WTC11 (cell line): ENCODE measurements at regions not wholly inside any gene's neighbourhood (a gene's known extent, or its start where the extent isn't known, plus 50 kb on each side); places are given as distances from the start of the nearest gene placed in this dataset.

Experiments used
- ATAC-seq: fragments of 200-7000 bp; cut with Tn5 transposase; 2 replicates; pipeline ENCODE4 v1.10.0; 2021; ENCODE audit warnings: mild to moderate bottlenecking, moderate library complexity
- CTCF ChIA-PET: fragments of 300-600 bp; sonication (Branson Sonifier 250); formaldehyde crosslinking; loops from one replicate; lab custom pipeline; 2021; ENCODE audit warnings: antibody characterized with exemption; lab: Charles Lee
- POLR2A ChIA-PET: fragments of 350-600 bp; sonication (Branson Sonifier 250); formaldehyde crosslinking; loops from one replicate; lab custom pipeline; 2021; ENCODE audit warnings: antibody characterized with exemption; lab: Charles Lee
- DNase-seq: peaks from one replicate; pipeline ENCODE4 v3.0.0; 2021; ENCODE audit warnings: low spot score
- H3K27ac Mint-ChIP-seq: 2 replicates; pipeline ENCODE4 v1.8.0; 2021; ENCODE audit warnings: mixed read lengths
- H3K27me3 Mint-ChIP-seq: 2 replicates; pipeline ENCODE4 v1.8.0; 2021; ENCODE audit warnings: low read depth, mild to moderate bottlenecking, moderate library complexity, mixed read lengths
- H3K36me3 Mint-ChIP-seq: 2 replicates; pipeline ENCODE4 v1.8.0; 2021; ENCODE audit warnings: mixed read lengths
- H3K4me1 Mint-ChIP-seq: 2 replicates; pipeline ENCODE4 v1.8.0; 2022; ENCODE audit warnings: mixed read lengths
- H3K4me3 Mint-ChIP-seq: 2 replicates; pipeline ENCODE4 v1.8.0; 2021; ENCODE audit warnings: mild to moderate bottlenecking, moderate library complexity, mixed read lengths
- H3K9me3 Mint-ChIP-seq: 2 replicates; pipeline ENCODE4 v1.8.0; 2021; ENCODE audit warnings: mixed read lengths
- CREB1 ChIP-seq: sonication (generic); formaldehyde crosslinking; IDR thresholded peaks from 2 replicates; pipeline ENCODE4 v1.8.0; 2023; ENCODE audit warnings: mild to moderate bottlenecking, missing genetic modification reagents
- CREM ChIP-seq: sonication (generic); formaldehyde crosslinking; IDR thresholded peaks from 2 replicates; pipeline ENCODE4 v1.8.1; 2022; ENCODE audit warnings: mild to moderate bottlenecking, missing genetic modification reagents, moderate library complexity
- EMX1 ChIP-seq: fragments of 250-450 bp; sonication (Bioruptor Pico); IDR thresholded peaks from 2 replicates; pipeline ENCODE4 v1.8.0; 2021; ENCODE audit warnings: mild to moderate bottlenecking
- GABPB1 ChIP-seq: sonication (generic); formaldehyde crosslinking; IDR thresholded peaks from 2 replicates; pipeline ENCODE4 v1.8.1; 2023; ENCODE audit warnings: mild to moderate bottlenecking, missing genetic modification reagents
- JUN ChIP-seq: sonication (generic); formaldehyde crosslinking; IDR thresholded peaks from 2 replicates; pipeline ENCODE4 v1.8.0; 2023; ENCODE audit warnings: mild to moderate bottlenecking, missing genetic modification reagents
- SOX15 ChIP-seq: fragments of 250-450 bp; sonication (Bioruptor Pico); IDR thresholded peaks from 2 replicates; pipeline ENCODE4 v1.9.0; 2021; ENCODE audit warnings: mild to moderate bottlenecking
- ZNF121 ChIP-seq: sonication (generic); formaldehyde crosslinking; IDR thresholded peaks from 2 replicates; pipeline ENCODE4 v1.8.0; 2023; ENCODE audit warnings: missing genetic modification reagents
- ZNF263 ChIP-seq: sonication (generic); formaldehyde crosslinking; IDR thresholded peaks from 2 replicates; pipeline ENCODE4 v1.8.1; 2022; ENCODE audit warnings: low read depth, mild to moderate bottlenecking, moderate library complexity, missing genetic modification reagents
- ZNF317 ChIP-seq: sonication (generic); formaldehyde crosslinking; IDR thresholded peaks from 2 replicates; pipeline ENCODE4 v1.8.1; 2023; ENCODE audit warnings: low read depth, mild to moderate bottlenecking, moderate library complexity, missing genetic modification reagents, borderline replicate concordance
- ZNF396 ChIP-seq: fragments of 250-450 bp; sonication (Bioruptor Pico); IDR thresholded peaks from 2 replicates; pipeline ENCODE4 v1.8.0; 2021; ENCODE audit warnings: mild to moderate bottlenecking, moderate library complexity, borderline replicate concordance
- TF ChIP-seq, protein P1 (sequence below): sonication (generic); formaldehyde crosslinking; IDR thresholded peaks from 2 replicates; pipeline ENCODE4 v1.8.1; 2022; ENCODE audit warnings: low read depth, missing genetic modification reagents, borderline replicate concordance
- TF ChIP-seq, protein P2 (sequence below): sonication (generic); formaldehyde crosslinking; IDR thresholded peaks from 2 replicates; pipeline ENCODE4 v1.8.1; 2022; ENCODE audit warnings: mild to moderate bottlenecking, missing genetic modification reagents, moderate library complexity, borderline replicate concordance
- TF ChIP-seq, protein P3 (sequence below): sonication (generic); formaldehyde crosslinking; IDR thresholded peaks from 2 replicates; pipeline ENCODE4 v1.8.1; 2023; ENCODE audit warnings: mild to moderate bottlenecking, missing genetic modification reagents
- TF ChIP-seq, protein P4 (sequence below): fragments of 250-450 bp; sonication (Bioruptor Pico); IDR thresholded peaks from 2 replicates; pipeline ENCODE4 v1.8.0; 2021; ENCODE audit warnings: mild to moderate bottlenecking
- TF ChIP-seq, protein P5 (sequence below): sonication (generic); formaldehyde crosslinking; IDR thresholded peaks from 2 replicates; pipeline ENCODE4 v1.8.0; 2023; ENCODE audit warnings: mild to moderate bottlenecking, missing genetic modification reagents
- TF ChIP-seq, protein P6 (sequence below): sonication (generic); formaldehyde crosslinking; IDR thresholded peaks from 2 replicates; pipeline ENCODE4 v1.8.1; 2022; ENCODE audit warnings: missing genetic modification reagents, borderline replicate concordance
- TF ChIP-seq, protein P7 (sequence below): sonication (generic); formaldehyde crosslinking; IDR thresholded peaks from 2 replicates; pipeline ENCODE4 v1.8.0; 2022; ENCODE audit warnings: mild to moderate bottlenecking, missing genetic modification reagents
- TF ChIP-seq, protein P8 (sequence below): sonication (generic); formaldehyde crosslinking; IDR thresholded peaks from 2 replicates; pipeline ENCODE4 v1.8.0; 2022; ENCODE audit warnings: mild to moderate bottlenecking, missing genetic modification reagents

DNA sequence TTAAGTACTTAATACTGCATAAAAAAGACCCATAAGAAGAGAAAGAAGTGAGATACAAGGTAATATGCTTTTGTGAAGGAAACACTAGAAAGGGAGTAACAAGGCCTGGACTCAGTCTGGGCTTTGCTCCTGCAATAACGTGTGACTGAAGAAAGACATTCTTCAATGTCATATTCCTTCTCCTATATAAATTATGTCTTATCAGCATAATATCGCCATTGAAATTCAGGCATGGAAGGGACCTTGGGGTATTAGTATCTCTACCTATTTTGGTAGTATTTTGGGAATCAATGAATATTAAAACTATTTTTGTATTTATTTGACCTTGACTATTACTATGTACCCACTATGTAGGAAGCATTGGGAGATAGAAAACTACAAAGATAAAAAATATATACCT is 62.2 kb upstream of the GIMD1 start:
- H3K4me3 Mint-ChIP-seq, result no peak overlapping the region
- no peaks in the 10 kb centered on the region for H3K36me3 Mint-ChIP-seq

More for the DNA sequence above, 62.2 kb upstream of the GIMD1 start:
- H3K4me1 Mint-ChIP-seq, result no peaks in the 10 kb centered on the region
- ChIA-PET CTCF (no interaction called here), POLR2A (no interaction called here)
- ATAC-seq, result no peak
- TF ChIP-seq ZNF263, result no peak
- no peak for TF ChIP-seq ZNF317 (CRISPR knock-in tag)
- TF ChIP-seq, protein P1, sequence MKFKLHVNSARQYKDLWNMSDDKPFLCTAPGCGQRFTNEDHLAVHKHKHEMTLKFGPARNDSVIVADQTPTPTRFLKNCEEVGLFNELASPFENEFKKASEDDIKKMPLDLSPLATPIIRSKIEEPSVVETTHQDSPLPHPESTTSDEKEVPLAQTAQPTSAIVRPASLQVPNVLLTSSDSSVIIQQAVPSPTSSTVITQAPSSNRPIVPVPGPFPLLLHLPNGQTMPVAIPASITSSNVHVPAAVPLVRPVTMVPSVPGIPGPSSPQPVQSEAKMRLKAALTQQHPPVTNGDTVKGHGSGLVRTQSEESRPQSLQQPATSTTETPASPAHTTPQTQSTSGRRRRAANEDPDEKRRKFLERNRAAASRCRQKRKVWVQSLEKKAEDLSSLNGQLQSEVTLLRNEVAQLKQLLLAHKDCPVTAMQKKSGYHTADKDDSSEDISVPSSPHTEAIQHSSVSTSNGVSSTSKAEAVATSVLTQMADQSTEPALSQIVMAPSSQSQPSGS (CRISPR knock-in tag), result no peak
- no peak for TF ChIP-seq ZNF396 (CRISPR knock-in tag)
- TF ChIP-seq CREM (CRISPR knock-in tag), result no peak
- TF ChIP-seq, protein P2, sequence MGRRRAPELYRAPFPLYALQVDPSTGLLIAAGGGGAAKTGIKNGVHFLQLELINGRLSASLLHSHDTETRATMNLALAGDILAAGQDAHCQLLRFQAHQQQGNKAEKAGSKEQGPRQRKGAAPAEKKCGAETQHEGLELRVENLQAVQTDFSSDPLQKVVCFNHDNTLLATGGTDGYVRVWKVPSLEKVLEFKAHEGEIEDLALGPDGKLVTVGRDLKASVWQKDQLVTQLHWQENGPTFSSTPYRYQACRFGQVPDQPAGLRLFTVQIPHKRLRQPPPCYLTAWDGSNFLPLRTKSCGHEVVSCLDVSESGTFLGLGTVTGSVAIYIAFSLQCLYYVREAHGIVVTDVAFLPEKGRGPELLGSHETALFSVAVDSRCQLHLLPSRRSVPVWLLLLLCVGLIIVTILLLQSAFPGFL (CRISPR knock-in tag), result no peak
- TF ChIP-seq GABPB1 (CRISPR knock-in tag), result no peak
- TF ChIP-seq, protein P3, sequence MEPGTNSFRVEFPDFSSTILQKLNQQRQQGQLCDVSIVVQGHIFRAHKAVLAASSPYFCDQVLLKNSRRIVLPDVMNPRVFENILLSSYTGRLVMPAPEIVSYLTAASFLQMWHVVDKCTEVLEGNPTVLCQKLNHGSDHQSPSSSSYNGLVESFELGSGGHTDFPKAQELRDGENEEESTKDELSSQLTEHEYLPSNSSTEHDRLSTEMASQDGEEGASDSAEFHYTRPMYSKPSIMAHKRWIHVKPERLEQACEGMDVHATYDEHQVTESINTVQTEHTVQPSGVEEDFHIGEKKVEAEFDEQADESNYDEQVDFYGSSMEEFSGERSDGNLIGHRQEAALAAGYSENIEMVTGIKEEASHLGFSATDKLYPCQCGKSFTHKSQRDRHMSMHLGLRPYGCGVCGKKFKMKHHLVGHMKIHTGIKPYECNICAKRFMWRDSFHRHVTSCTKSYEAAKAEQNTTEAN (CRISPR knock-in tag), result no peak
- no peak for TF ChIP-seq ZNF121 (CRISPR knock-in tag)
- TF ChIP-seq CREB1 (CRISPR knock-in tag), result no peak
- TF ChIP-seq, protein P4, sequence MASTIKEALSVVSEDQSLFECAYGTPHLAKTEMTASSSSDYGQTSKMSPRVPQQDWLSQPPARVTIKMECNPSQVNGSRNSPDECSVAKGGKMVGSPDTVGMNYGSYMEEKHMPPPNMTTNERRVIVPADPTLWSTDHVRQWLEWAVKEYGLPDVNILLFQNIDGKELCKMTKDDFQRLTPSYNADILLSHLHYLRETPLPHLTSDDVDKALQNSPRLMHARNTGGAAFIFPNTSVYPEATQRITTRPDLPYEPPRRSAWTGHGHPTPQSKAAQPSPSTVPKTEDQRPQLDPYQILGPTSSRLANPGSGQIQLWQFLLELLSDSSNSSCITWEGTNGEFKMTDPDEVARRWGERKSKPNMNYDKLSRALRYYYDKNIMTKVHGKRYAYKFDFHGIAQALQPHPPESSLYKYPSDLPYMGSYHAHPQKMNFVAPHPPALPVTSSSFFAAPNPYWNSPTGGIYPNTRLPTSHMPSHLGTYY (CRISPR knock-in tag), result no peak
- no peak for TF ChIP-seq SOX15
- TF ChIP-seq EMX1, result no peak
- TF ChIP-seq, protein P5, sequence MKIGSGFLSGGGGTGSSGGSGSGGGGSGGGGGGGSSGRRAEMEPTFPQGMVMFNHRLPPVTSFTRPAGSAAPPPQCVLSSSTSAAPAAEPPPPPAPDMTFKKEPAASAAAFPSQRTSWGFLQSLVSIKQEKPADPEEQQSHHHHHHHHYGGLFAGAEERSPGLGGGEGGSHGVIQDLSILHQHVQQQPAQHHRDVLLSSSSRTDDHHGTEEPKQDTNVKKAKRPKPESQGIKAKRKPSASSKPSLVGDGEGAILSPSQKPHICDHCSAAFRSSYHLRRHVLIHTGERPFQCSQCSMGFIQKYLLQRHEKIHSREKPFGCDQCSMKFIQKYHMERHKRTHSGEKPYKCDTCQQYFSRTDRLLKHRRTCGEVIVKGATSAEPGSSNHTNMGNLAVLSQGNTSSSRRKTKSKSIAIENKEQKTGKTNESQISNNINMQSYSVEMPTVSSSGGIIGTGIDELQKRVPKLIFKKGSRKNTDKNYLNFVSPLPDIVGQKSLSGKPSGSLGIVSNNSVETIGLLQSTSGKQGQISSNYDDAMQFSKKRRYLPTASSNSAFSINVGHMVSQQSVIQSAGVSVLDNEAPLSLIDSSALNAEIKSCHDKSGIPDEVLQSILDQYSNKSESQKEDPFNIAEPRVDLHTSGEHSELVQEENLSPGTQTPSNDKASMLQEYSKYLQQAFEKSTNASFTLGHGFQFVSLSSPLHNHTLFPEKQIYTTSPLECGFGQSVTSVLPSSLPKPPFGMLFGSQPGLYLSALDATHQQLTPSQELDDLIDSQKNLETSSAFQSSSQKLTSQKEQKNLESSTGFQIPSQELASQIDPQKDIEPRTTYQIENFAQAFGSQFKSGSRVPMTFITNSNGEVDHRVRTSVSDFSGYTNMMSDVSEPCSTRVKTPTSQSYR, result no peak
- TF ChIP-seq, protein P6, sequence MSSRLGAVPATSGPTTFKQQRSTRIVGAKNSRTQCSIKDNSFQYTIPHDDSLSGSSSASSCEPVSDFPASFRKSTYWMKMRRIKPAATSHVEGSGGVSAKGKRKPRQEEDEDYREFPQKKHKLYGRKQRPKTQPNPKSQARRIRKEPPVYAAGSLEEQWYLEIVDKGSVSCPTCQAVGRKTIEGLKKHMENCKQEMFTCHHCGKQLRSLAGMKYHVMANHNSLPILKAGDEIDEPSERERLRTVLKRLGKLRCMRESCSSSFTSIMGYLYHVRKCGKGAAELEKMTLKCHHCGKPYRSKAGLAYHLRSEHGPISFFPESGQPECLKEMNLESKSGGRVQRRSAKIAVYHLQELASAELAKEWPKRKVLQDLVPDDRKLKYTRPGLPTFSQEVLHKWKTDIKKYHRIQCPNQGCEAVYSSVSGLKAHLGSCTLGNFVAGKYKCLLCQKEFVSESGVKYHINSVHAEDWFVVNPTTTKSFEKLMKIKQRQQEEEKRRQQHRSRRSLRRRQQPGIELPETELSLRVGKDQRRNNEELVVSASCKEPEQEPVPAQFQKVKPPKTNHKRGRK (CRISPR knock-in tag), result no peak
- TF ChIP-seq, protein P7, sequence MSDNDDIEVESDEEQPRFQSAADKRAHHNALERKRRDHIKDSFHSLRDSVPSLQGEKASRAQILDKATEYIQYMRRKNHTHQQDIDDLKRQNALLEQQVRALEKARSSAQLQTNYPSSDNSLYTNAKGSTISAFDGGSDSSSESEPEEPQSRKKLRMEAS (CRISPR knock-in tag), result no peak
- TF ChIP-seq, protein P8, sequence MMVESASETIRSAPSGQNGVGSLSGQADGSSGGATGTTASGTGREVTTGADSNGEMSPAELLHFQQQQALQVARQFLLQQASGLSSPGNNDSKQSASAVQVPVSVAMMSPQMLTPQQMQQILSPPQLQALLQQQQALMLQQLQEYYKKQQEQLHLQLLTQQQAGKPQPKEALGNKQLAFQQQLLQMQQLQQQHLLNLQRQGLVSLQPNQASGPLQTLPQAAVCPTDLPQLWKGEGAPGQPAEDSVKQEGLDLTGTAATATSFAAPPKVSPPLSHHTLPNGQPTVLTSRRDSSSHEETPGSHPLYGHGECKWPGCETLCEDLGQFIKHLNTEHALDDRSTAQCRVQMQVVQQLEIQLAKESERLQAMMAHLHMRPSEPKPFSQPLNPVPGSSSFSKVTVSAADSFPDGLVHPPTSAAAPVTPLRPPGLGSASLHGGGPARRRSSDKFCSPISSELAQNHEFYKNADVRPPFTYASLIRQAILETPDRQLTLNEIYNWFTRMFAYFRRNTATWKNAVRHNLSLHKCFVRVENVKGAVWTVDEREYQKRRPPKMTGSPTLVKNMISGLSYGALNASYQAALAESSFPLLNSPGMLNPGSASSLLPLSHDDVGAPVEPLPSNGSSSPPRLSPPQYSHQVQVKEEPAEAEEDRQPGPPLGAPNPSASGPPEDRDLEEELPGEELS, result no peak
- TF ChIP-seq JUN (CRISPR knock-in tag), result no peak
- TF ChIP-seq, all 79 proteins: peak for 0
- no peaks in the 10 kb centered on the region for H3K9me3 Mint-ChIP-seq
- H3K27me3 Mint-ChIP-seq, result no peaks in the 10 kb centered on the region
- H3K27ac Mint-ChIP-seq, result no peak overlapping the region
- DNase-seq, result no peak
